G401.6 (cell line): ENCODE measurements at regions not wholly inside any gene's neighbourhood (a gene's known extent, or its start where the extent isn't known, plus 50 kb on each side); places are given as distances from the start of the nearest gene placed in this dataset.
A peak's percentile ranks its signal among the peaks of the same experiment; 100 is the strongest.
"Not testable (repeated sequence)": the region's sequence is repeated elsewhere in the genome, so short reads cannot be mapped to it uniquely, and the experiment has no call there.

Experiments
- FAIRE-seq: peaks from 2 replicates; lab custom pipeline; 2012; peaks lifted over from hg19 to GRCh38; lab: Jason Lieb, UNC

DNA sequence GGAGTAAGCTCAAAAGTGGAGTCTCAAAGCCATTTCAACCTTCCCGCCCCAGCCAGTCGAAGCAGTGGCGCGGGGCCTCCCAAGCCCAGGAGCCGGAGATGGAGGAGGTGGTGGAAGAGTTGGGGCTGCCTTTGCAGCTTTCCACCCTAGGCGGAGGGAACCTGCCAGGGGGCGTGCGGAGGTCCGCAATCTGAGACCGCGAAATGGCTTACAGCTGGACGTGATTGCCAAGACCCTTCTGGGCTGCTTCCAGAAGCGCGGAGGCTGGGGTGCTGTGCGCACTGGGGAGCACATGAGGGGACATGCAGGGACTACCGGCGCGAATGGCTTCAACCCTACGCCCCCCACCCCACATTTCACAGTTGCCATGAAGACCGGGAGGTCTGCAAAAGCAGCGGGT, 86.2 kb downstream of the PRR15 start:
- FAIRE-seq: no peak

DNA sequence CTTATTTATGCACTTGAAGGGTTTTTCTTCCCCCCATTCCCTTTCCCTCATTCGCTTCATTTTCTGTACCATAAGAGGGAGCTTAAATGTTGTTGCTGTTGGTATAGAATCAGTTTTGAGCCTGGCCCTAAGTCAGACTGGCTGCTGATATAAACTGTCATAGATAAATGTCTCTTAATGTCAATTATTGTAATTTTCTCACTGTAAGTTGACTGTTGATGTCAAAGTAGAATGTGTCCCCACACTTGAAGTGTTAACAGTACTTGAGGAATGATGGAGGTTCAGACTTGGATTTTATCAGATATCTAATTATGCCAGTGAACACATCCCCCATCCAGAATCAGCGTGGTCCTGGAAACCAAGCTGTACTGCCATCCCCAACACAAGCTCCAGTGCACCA, 87.8 kb downstream of the PRR15 start:
- no peak for FAIRE-seq

DNA sequence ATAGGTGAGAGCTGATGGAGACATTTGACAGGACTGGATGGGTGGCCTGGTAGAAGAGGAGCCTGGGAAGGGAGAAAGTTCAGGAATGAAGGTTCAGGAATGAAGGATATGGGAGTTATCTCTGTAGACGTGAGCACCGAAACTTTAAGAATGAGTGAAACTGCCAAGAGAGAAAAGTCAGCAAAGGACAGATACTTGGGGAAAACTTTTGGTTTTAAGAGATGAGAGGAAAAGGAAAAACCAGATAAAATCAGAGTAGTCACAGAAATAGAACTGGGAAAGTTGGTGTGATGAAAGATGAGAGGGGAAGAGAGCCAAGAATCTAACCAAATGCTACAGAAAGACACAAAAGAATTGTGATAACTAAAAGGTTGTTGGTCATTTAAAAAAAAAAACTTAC, 88.9 kb downstream of the PRR15 start:
- no peak for FAIRE-seq

DNA sequence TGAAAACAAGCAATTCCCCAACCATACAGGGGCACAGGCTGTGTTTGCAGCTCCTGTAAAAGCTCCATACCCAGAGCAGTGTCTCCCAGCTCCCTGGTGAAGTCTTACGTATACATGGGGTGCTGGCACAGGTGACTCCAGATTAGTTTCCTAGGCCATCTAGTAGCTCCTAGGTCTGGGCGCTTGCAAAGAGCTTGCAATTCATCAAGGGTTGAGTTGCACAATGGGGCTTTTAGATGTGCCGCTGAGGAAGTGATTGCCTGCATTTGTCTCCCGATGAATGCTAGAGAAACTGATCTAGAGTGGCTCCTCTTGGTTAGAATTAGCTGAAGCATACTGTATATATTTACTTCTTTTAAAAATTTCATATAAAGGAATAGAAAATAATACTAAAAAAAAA, 90.7 kb downstream of the PRR15 start:
- FAIRE-seq: not testable (repeated sequence)

DNA sequence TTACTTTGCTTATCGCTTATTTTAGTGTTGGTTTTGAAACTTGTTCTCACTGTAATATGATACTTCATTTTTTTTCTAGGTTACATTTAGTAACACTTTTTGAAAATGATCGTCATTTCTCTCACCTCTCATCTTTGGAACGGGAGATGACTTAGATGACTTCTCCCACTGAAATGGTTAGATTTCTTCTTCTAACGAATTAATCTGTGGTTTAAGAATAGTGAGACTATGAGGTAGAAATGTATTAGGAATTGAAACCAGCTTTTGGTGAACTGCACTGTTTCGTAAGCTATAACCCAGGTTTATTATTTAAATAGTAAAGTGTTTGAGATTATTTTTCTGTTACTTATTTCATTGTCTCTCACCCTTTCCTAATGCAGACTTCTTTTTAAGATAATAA, 93.7 kb downstream of the PRR15 start:
- no peak for FAIRE-seq

DNA sequence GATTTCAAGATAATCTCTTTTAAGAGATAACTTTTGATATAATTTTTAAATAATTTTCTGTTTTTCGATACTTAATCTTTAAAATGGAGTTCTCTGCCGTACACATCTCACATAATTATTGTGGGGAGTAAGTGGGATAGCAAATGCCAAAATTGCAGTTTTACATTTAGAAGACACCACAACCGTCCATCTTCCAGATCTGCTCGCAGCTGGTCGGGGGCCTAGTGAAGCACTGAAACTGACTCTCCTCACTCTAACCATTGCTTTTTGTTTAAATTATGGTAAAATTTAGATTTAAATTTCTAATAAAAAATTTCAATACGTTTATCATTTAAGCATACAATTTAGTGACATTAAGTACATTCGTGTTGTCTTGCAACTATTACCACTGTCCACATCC, 94.2 kb downstream of the PRR15 start:
- FAIRE-seq: peak; percentile 62

DNA sequence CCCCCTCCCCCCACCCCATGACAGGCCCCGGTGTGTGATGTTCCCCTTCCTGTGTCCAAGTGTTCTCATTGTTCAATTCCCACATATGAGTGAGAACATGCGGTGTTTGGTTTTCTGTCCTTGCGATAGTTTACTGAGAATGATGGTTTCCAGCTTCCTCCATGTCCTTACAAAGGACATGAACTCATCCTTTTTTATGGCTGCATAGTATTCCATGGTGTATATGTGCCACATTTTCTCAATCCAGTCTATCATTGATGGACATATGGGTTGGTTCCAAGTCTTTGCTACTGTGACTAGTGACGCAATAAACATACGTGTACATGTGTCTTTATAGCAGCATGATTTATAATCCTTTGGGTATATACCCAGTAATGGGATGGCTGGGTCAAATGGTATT, 95.6 kb downstream of the PRR15 start:
- not testable (repeated sequence) for FAIRE-seq

DNA sequence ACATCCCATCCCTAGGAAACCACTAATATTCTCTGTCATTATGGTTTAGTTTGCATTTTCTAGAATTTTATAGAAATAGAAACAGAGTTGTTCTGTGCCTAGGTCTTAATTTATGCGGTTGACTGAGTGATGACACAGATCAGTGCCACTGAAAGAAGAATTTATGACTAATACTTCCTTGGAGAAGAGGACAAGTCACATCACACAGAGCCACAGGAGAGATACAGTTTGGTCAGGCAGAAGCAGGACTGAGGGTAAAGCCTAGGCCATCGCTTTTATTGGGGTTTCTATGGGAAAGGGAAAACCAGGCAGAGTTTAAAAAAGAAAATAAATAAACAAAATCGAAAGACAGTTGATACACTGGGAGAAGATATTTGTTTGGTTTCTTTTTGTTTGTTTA, 99.3 kb downstream of the PRR15 start:
- not testable (repeated sequence) for FAIRE-seq

DNA sequence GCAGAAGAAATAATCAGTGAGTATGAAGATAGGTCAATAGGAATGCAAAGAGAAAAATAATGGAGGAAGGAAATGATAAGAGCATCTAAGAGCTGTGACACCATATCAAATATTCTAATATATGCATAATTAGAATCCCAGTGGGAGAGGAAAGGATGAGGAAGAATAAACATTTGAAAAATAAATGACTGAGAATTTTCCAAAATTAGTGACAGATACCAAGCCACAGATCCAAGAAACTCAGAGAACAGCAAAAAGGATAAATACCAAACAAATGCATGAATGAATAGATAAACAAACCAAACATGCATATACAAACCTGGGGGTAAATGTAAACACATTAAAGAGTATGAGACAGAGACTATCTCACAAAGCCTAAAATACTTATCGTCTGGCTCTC, 101.4 kb downstream of the PRR15 start:
- not testable (repeated sequence) for FAIRE-seq

DNA sequence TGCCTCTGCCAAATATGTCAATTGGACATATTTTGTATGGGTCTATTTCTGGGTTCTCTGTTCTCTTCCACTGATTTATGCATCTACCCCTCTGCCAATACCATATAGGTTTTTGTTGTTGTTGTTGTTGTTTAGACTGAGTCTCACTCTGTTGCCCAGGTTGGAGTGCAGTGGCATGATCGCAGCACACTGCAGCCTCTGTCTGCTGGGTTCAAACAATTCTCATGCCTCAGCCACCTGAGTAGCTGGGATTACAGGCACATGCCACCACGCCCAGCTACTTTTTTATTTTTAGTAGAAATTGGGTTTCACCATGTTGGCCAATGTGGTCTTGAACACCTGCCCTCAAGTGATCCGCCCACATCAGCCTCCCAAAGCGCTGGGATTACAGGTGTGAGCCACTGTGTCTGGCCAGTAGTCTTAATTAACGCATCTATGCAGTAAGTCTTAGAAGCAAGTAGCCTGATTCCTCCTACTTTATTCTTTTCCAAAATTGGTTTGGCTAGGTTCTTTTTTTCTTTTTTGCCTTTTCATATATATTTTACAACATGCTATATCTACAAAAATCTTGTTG, 103.5 kb downstream of the PRR15 start:
- FAIRE-seq: not testable (repeated sequence)

DNA sequence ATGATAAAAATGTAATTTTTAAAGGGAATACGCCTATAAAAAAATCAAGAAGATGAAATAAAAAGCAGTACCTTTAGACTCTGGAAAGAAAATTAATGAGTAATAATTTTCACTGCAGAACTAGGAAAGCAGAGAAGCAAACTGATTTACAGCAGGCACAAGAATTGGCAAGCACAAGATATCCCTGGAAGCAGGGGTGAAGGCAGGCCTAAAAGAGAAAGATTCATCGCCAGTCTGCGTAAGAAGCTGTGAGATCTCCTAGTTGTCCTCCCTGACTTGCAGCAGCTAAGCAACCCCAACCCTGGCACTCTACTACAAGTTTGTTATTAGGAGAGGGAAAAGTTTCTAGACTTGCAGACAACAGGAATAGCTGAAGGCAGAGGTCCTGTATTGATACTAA, 107.7 kb downstream of the PRR15 start:
- not testable (repeated sequence) for FAIRE-seq

DNA sequence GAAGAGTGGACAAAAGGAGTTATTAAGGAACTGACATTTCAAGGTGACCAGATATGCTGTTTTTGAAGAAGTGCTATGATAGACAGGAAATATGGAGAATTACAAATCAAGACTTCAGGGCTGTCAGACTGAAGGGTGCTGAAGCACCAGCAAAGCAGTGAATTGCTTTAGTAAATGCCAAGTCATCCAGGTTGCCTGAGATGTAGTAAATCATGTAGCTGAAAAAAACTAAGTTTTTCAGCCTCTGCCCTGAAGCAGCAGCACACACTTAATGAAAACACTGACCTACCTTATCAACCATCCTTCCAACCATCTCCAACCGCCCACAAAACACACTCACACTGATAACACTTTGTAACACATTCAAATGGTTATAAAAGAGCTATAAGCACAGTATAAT, 110.0 kb downstream of the PRR15 start:
- FAIRE-seq: not testable (repeated sequence)

DNA sequence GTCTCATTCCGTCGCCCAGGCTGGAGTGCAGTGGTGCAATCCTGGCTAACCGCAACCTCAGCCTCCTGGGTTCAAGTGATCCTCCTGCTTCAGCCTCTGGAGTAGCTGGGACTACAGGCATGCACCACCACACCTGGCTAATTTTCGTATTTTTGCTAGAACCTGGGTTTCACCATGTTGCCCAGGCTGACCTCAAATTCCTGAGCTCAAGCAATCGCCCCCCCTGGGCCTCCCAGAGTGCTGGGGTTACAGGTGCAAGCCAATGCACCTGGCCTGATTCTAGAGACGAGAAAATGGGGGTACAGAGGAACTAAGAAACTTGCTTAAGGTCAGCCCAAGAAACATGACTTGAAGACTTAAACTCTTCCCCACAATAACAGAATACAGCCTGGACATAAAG, 111.0 kb downstream of the PRR15 start:
- FAIRE-seq: not testable (repeated sequence)

DNA sequence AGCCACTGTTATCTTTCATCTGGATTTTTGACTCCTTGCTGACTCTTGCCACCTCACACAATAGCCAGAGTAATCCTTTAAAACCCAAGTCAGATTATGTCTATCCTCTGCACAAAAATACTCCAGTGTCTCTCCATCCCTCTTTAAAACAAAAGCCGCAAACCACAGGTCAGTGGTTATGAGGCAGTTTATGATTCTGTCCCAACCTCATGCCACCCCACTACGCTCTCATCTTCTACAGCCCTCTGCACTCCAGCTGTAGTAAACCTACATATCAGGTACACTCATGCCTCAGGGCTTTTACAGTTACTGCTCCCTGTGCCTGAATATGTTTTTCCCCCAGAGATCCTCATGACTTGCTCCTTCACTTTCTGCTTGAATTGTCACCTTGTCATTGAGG, 113.6 kb downstream of the PRR15 start:
- not testable (repeated sequence) for FAIRE-seq

DNA sequence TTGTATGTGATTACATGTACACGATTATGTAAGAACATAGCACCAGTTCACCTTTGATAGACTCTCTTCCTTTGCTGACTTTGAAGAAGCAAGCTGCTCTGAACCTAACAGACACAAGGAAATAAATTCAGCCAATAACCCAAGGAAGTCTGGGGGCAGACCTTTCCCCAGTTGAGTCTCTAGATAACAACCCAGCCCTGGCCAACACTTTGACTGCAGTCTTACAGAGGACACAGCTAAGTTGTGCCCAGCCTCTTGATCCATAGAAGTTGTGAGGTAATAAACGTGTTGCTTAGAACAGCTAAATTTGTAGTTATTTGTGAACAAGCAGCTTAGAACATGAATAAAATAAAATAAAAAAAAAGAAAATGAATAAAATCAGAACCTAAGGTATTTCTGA, 116.3 kb downstream of the PRR15 start:
- FAIRE-seq: not testable (repeated sequence)

DNA sequence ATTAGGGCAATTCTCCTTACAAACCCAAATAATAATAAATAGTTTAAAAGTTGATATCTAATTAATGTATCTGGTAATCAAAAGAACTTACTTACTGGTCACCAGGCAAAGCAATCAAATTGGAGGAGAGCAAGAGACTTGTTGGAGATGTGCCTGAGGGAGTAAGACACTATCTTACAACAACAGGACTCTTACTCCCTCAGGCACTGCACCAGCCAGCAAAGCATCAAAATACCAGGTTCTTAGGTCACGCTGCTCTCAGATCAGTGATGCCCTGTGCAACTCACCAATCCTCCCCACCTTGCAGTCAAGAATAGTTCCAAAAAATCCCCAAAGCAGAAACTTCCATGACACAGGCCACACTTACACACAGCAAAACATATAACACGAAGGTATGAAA, 117.0 kb downstream of the PRR15 start:
- FAIRE-seq: not testable (repeated sequence)

DNA sequence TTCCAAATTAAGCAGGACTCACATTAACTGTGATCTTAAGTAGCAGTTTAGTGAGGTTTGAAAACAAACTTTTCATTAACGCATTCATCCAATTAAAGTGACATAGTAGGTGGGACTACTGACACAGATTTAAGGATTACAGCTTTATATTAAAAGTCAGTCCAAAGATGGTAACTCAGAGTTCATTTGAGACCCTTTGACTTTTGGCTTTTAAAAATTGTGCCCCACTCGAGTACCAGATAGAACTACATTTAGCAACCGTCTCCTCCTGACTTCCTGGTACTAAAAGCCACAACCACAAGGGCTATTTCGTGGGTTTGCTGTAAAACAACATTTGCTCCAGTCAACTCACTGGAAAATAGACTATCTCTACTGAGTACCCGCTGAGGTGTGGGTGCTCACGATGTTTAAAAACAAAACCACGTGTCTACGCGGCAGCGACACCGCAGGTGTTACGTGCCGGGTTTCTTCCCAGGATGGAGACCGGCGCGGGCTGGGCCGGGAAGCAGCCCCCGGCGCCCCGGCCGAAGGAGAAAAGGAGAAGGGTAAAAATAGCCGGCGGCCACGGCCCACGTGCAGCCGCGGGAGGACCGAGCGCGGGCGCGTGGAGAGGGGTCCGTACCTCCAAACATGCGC, 120.6 kb downstream of the PRR15 start:
- FAIRE-seq: not testable (repeated sequence)

DNA sequence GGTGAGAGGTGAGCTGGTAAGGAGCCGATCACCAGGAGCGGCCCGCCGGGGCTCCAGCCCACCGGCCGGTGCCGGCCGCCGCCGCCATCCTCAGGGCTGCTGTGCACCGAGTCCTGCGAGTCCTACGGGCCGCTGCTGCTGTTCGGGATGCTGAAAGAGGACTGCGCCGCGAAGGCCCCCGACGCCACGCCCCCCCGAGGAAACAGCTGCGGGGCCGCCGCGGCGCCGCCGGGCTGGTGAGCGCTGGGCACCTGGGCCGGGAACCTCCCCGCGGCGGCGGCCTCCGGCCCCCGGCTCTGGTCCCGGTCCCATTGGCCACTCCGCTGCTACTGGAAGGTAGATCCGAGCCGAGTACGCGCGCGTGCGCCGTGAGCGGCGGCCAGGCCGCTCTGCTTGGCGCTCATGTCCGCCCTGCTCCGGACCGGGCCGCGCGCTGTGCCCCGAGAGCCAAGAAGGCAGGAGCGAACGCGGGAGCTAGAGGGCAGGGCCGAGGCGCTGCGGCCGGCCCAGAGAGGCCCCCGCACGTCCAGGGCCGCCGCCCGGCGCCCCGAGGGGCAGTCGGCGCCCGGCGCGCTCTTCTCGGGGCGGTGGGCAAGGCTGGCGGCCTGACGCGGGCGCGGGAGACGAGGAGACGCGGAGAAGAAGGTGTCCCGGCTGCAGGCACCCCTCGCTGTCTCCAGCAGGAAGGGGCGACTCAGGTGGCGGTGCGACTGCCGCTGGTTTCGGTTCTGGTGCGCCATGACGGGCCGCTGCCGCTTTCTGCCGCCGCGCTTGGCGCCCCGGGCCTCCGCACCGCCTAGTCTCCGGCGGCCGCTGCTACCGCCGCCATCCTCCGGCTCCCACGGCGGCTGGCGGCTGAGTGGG, 121.3 kb upstream of the WIPF3 start:
- no peak for FAIRE-seq

DNA sequence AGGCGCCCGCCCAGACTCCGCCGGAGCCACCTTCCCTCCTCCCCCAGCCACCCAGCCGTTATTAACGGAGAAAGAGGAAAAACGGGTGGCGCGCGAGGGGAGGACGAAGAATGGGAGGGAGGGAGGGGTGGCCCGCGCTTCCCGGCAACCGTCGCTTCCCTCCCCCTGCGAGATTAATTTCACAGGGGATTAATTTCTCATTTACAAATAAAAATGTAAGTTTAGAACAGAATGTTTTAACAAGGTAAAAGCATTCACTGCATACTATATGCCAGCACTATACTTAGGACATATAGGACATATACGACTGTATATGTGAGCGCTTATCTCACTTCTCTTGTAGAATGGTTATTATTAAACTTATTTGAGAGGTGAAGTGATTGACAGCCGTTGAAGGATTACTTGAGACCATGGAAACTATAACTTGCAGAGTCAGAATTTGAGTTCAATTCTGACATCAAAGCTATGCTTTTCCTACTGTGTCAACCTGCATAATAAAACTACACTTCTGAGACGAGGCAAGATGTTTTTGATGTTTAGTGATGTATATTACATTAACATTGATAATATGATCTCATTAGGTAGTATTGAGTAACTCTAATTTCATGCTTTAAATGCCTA, 120.5 kb upstream of the WIPF3 start:
- FAIRE-seq: not testable (repeated sequence)

DNA sequence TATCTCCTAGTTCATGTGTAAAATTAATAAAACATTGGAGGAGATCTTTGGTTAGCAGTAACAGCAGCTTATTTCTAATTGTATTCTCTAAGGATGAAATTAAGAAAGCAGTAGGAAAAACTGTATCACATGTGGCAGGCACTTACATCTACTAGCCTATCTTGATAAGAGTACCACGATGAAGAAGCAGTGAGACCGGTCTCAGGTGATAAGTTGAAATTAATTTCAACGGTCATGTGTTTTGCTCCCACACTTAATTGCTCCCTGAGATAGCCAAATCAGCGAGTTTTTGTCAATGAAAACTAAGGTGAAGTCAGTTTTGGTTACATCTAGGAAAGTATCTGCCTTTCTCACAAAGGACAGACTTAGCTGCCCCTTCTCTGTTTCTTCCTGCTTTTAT, 115.8 kb upstream of the WIPF3 start:
- not testable (repeated sequence) for FAIRE-seq

DNA sequence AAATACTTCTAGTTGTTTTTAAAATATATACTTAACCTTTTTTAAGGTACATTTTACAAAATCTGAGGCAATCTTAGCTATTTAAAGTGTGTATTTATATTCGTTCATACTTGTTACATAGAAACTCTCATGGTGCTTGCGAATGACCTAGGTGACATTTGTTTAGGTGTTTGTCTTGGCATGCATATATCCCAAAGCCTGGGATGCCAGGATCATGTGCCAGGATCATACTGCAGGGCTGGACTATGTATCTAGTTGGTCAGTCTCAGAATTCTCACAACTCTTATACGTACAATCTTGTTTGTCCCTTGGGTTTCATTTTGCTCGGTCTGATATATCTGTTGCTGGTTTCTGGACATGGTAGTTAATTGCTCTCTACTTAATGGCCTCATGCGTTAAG, 109.9 kb upstream of the WIPF3 start:
- FAIRE-seq: not testable (repeated sequence)

DNA sequence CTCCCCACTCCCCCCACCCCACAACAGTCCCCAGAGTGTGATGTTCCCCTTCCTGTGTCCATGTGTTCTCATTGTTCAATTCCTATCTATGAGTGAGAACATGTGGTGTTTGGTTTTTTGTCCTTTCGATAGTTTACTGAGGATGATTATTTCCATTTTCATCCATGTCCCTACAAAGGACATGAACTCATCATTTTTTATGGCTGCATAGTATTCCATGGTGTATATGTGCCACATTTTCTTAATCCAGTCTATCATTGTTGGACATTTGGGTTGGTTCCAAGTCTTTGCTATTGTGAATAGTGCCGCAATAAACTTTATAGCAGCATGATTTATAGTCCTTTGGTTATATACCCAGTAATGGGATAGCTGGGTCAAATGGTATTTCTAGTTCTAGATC, 106.6 kb upstream of the WIPF3 start:
- not testable (repeated sequence) for FAIRE-seq

DNA sequence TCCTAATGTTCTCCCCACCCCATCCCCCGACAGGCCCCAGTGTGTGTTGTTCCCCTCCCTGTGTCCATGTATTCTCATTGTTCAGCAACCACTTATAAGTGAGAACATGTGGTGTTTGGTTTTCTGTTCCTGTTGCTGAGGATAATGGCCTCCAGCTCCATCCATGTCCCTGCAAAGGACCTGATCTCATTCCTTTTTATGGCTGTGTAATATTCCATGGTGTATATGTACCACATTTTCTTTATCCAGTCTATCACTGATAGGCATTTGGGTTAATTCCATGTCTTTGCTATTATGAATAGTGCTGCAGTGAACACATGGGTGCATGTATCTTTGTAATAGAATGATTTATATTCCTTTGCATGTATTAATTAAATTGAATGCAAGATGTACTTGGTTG, 104.8 kb upstream of the WIPF3 start:
- not testable (repeated sequence) for FAIRE-seq
